ENCODE measurements at regions not wholly inside any gene's neighbourhood (a gene's known extent, or its start where the extent isn't known, plus 50 kb on each side); places are given as distances from the start of the nearest gene placed in this dataset.
"Not testable (repeated sequence)": the region's sequence is repeated elsewhere in the genome, so short reads cannot be mapped to it uniquely, and the experiment has no call there.

DNA sequence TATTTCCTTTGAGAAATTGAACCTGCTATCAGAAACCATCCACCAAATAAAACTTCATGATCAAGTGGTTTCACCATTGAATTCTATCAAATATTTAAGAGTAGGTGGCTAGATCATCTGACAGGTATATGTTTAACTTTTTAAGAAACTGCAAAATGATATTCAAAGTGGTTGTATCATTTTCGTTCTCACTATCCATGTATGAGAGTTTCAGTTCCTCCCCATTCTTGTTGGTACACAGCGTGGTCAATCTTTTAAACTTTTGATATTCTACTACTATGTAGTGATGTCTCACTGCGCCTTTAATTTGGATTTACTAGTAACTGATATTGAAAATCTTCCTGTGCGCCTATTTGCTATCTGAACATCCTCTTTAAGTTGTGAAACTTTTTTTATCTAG lies 163.7 kb downstream of the CYB561 start:
- H3K9me3 ChIP-seq (replicated peaks) = peaks cover 10% of the 10 kb centered on the region
- no peak for DNase-seq
- no peaks in the 10 kb centered on the region for H3K27me3 ChIP-seq
- no peaks in the 10 kb centered on the region; the same call in 1 of the 2 replicates for H3K36me3 ChIP-seq
- H3K4me1 ChIP-seq = no peaks in the 10 kb centered on the region
- no peak overlapping the region for H3K4me3 ChIP-seq
- no peak overlapping the region for H3K27ac ChIP-seq

DNA sequence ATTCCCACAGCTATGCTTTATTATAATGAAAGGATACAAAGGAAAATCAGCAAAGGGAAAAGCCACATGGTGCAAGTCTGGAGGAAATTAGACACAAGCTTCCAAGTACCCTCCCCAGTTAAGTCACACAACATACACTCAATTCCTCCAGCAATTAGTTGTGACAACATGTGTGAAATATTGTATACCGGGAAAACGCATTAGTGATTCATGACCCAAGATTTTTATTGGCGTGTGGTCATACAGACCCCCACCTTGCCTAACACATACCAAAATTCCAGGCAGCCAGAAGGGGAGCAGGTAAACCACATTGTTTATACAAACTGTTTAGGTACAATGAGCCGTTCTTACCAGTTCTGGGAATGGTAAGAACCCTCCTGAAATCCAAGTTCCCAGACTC lies 160.6 kb downstream of the CYB561 start:
- Histone ChIP-seq H3K9me3 (replicated peaks) (peaks cover 10% of the 10 kb centered on the region), H3K27me3 (no peaks in the 10 kb centered on the region), H3K4me1 (no peaks in the 10 kb centered on the region), H3K27ac (no peak overlapping the region), H3K36me3 (no peaks in the 10 kb centered on the region; the same call in 1 of the 2 replicates), H3K4me3 (no peak overlapping the region)
- DNase-seq = no peak

DNA sequence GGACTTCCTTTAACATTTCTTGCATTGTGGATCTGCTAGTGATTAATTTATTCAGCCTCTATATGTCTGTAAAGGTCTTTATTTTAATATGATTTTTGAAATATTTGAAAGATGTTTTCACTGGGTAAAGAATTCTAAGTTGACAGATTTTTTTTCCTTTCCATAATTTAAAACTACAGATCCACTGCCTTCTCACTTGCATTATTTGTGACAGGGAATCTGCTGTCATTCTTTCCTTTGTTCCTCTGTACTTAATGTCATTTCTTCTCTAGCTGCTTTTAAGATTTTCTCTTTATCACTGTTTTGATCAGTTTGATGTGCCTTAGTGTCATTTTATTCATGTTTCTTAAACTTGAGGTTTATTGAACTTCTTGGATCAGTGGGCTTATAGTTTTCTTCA lies 159.9 kb downstream of the CYB561 start:
- no peaks in the 10 kb centered on the region for H3K4me1 ChIP-seq
- no peak overlapping the region for H3K4me3 ChIP-seq
- peaks cover 10% of the 10 kb centered on the region for H3K9me3 ChIP-seq (replicated peaks)
- H3K27me3 ChIP-seq = no peaks in the 10 kb centered on the region
- no peaks in the 10 kb centered on the region; the same call in 1 of the 2 replicates for H3K36me3 ChIP-seq
- DNase-seq = no peak
- no peak overlapping the region for H3K27ac ChIP-seq

DNA sequence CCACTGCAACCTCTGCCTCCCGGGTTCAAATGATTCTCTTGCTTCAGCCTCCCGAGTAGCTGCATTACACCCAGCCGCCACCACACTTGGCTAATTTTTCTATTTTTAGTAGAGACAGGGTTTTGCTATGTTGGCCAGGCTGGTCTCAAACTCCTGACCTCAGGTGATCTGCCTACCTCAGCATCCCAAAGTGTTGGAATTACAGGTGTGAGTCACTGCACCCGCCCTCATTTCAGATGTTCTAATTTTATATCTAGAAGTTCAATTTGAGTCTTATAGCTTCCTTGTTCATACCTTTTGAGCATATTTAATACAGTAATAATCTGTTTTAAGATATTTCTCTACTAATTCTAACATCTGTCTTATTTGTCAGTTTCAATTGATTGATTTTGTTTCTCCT lies 159.1 kb downstream of the CYB561 start:
- H3K4me3 ChIP-seq, H3K4me1 ChIP-seq, H3K27me3 ChIP-seq: not testable (repeated sequence)

DNA sequence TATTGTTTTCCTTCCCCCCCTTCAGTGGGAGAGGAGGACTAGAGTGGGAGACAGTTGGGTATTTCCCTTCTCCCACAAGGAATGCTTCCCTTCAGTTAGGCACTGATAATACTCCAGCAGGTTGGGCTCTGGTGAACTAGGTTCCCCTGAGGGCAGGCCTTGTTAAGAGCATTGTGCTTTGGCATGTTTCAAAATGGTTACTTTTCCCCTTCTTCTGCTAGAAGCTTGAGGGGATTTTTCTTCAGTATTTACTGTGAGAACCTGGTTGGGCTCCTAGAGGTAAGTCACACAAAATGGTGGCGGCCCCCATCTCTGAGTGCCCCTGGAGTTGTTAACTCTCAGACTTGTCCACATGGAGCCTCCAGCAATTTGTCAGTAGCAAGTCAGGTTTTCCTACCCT lies 156.2 kb downstream of the CYB561 start:
- H3K27ac ChIP-seq = no peak overlapping the region
- H3K4me3 ChIP-seq = no peak overlapping the region
- no peaks in the 10 kb centered on the region for H3K4me1 ChIP-seq
- peaks cover 10% of the 10 kb centered on the region for H3K9me3 ChIP-seq (replicated peaks)
- H3K36me3 ChIP-seq = no peaks in the 10 kb centered on the region; the same call in 1 of the 2 replicates
- no peak for DNase-seq
- no peaks in the 10 kb centered on the region for H3K27me3 ChIP-seq

More for the DNA sequence above, 159.1 kb downstream of the CYB561 start:
- H3K27ac ChIP-seq; H3K36me3 ChIP-seq; DNase-seq; H3K9me3 ChIP-seq (replicated peaks): not testable (repeated sequence)

DNA sequence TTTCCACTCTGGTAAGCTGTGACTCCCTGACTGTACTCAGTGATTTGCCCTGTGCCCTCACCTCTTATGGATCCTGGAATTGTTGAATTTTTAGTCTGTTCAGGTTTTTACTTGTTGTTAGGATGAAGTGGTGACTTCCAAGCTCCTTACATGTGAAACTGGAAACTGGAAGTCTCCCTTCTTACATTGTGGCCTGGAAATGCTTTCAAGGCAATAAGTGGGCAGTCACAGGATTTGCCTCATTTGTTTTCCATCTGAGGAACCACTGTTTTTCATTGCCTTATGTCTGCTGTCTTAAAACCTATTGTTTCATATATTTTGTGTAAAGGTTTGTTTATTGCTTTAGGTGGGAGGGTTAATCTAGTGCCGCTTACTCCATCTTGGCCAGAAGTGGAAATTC lies 155.8 kb downstream of the CYB561 start:
- no peak overlapping the region for H3K4me3 ChIP-seq

DNA sequence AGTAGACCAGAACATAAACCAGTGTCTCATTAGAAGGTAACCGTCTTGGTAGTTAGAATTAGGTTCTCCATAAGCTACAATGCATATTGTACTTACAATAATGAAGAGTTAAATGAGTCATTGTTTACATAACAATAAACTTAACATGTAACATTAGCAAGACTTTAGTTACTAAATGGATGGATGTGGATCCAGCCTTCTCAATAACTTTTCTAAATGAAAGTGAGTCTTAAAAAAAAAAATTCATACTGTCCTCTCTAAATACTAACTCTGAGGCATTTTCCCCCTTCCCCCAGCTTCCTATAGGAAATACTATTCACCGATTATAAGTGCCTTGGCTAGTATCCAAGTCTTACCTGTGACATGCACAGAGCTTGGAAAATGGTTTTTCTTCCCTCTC lies 155.3 kb downstream of the CYB561 start:
- DNase-seq = no peak
- Histone ChIP-seq H3K4me1 (no peaks in the 10 kb centered on the region), H3K27me3 (no peaks in the 10 kb centered on the region), H3K36me3 (no peaks in the 10 kb centered on the region; the same call in 1 of the 2 replicates), H3K27ac (no peak overlapping the region), H3K9me3 (replicated peaks) (peaks cover 9% of the 10 kb centered on the region), H3K4me3 (no peak overlapping the region)

More for the DNA sequence above, 155.8 kb downstream of the CYB561 start:
- H3K9me3 ChIP-seq (replicated peaks) = peaks cover 10% of the 10 kb centered on the region
- H3K27ac ChIP-seq = no peak overlapping the region
- no peak for DNase-seq
- H3K27me3 ChIP-seq = no peaks in the 10 kb centered on the region
- H3K4me1 ChIP-seq = no peaks in the 10 kb centered on the region
- no peaks in the 10 kb centered on the region; the same call in 1 of the 2 replicates for H3K36me3 ChIP-seq

DNA sequence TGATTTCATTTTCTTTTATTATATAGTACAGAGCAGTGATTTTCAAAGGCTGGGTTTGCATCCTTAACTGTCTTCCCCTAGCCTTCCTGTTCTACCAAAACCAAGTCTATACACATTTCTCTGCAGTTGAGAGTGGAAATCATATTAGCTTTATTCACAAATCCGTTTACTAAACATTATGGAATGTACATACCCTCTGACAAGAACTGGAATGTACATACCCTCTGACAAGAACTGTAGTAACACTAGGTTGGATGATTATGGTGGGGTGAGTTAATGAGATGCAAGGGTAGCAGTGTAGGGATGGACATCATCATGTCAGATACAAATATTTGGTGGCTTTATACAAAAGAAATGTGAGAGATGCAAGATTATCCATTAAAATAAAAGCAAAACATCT lies 154.8 kb downstream of the CYB561 start:
- no peak overlapping the region for H3K4me3 ChIP-seq
- H3K9me3 ChIP-seq (replicated peaks) = peaks cover 4% of the 10 kb centered on the region
- no peak for DNase-seq
- no peaks in the 10 kb centered on the region for H3K4me1 ChIP-seq
- H3K27ac ChIP-seq = no peak overlapping the region
- no peaks in the 10 kb centered on the region for H3K27me3 ChIP-seq
- H3K36me3 ChIP-seq = no peaks in the 10 kb centered on the region

DNA sequence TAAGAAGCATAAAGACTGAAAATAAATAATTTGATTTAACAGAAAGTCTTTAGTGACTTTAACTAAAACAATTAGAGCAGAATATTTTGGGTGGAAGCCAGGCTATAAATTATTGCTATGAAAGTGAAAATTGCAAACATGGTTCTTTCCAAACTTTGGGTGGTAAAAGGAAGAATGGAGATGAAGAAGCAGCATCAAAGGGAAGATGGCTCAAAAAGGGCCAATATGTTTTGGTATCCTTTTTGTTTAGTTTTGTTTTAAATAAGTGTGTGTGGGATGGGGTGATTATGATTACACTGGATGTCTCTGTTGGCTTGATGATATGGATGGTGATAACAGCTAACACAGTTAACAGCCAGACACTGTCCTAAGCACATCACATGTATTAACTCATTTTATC lies 153.7 kb downstream of the CYB561 start:
- H3K4me1 ChIP-seq = no peaks in the 10 kb centered on the region
- no peaks in the 10 kb centered on the region for H3K27me3 ChIP-seq
- no peak overlapping the region for H3K27ac ChIP-seq
- DNase-seq = no peak
- H3K36me3 ChIP-seq = no peaks in the 10 kb centered on the region
- H3K9me3 ChIP-seq (replicated peaks) = no peaks in the 10 kb centered on the region; the same call in none of the 2 replicates
- no peak overlapping the region for H3K4me3 ChIP-seq

DNA sequence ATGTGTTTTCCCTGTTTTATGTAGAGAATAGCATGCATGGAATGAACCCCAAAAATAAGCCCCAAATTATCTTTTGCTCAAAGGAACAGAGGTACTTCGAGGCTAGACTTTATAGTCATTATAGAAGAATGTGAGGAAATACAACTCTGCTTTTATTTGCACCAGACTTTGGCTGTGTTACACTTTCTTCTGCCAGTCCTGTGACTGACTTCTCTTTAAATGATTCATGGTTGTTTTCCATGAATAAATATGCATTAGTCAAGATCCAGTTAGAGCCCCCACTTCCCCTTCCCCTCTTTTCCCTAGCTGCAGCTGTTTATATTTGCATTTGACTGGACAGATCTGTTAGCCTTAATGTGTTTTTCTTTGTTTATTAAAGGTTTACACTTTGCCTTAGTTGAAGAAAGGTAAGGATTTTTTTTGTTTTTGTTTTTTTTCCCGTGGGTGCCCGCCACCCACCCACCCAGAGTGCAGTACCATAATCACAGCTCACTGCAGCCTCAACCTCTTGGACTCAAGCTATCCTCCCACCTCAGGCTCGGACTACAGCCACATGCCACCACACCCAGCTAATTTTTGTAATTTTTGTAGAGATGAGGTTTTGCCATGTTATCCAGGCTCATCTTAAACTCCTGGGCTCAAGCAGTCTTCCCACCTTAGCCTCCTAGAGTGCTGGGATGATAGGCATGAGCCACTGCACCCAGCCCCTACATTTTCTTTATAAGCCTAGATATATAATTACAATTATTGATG lies 152.6 kb downstream of the CYB561 start:
- no peaks in the 10 kb centered on the region for H3K27me3 ChIP-seq
- H3K4me1 ChIP-seq = no peaks in the 10 kb centered on the region
- no peak overlapping the region for H3K27ac ChIP-seq
- DNase-seq = no peak
- no peaks in the 10 kb centered on the region; the same call in none of the 2 replicates for H3K9me3 ChIP-seq (replicated peaks)
- no peaks in the 10 kb centered on the region for H3K36me3 ChIP-seq
- H3K4me3 ChIP-seq = no peak overlapping the region

DNA sequence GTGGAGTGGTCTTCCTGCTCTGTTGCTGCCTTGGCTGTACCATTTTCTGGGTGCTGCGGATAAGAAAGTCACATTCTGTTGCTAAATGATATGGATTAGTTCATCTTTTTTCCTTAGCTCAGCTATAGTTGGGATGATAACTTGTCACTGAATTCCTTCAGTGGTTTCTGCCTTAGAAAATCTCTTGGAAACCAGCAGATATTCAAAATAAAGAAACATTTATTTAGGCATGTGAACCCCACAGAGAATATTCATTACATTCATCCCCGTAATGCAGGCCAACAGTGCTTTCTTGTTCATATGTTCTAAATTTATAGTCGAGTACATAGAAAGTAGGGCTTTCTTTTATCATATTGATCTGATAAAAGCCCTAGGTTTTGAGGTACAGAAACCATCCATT lies 151.3 kb downstream of the CYB561 start:
- Histone ChIP-seq H3K36me3 (no peaks in the 10 kb centered on the region), H3K4me3 (no peak overlapping the region), H3K27ac (no peak overlapping the region), H3K9me3 (replicated peaks) (no peaks in the 10 kb centered on the region; the same call in none of the 2 replicates), H3K4me1 (no peaks in the 10 kb centered on the region), H3K27me3 (no peaks in the 10 kb centered on the region)
- no peak for DNase-seq

DNA sequence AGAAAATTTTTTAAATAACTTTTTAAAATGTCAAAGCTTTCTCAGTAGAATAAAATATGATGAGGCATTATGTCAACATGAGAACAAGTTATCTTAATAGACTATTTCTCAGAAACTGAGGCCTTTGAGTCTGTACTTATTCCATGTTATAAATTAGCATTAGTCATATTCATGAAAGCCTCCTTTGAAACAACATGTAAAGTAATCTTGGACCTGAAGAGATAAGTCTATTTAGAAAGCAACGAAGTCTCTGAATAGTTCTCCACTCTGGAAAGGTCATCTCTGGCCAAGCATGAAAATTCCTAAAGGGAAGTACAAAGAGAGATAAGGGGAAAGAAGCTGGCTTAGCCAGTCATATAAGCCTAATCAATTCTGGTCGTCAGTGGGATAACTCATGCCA lies 150.8 kb downstream of the CYB561 start:
- H3K36me3 ChIP-seq = no peaks in the 10 kb centered on the region
- no peaks in the 10 kb centered on the region for H3K4me1 ChIP-seq
- H3K27me3 ChIP-seq = no peaks in the 10 kb centered on the region
- H3K4me3 ChIP-seq = no peak overlapping the region
- H3K9me3 ChIP-seq (replicated peaks) = no peaks in the 10 kb centered on the region; the same call in none of the 2 replicates
- no peak overlapping the region for H3K27ac ChIP-seq
- DNase-seq = no peak

DNA sequence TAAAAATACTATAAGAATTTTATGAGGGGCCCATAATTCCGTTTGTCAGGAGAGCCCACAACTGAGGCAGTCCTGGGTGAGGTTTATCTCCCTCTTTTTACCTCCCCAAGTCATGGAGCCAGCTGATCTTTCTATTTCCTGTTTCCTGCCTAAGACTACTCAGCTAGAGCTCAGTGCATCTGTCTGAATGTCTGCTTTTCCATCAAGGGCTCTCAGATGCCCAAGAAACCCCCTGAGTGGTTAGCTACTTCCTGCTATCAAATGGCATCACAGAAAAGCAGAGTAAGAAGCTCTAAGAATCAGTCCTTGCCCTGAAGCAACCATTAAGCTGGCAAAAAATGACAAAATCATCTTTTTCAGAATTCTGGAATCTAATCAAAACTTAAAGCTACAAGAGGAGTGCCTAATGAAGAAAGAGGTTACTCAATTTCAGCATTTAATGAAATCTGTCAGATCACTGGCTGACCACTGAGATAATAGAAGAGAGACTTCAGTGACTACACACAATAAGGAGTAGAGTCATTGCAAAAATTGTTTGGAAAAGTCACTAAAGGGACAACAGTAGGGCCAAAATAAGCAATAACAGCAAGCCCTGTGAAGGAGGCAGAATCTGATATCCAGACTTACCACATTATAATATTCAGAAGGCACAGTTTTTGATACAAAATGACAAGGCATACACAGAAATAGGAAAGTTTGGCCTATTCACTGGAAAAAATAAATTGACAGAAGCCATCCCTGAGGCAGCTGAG lies 150.1 kb downstream of the CYB561 start:
- H3K4me1 ChIP-seq = no peaks in the 10 kb centered on the region
- no peaks in the 10 kb centered on the region for H3K27me3 ChIP-seq
- no peak overlapping the region for H3K4me3 ChIP-seq
- no peaks in the 10 kb centered on the region; the same call in none of the 2 replicates for H3K9me3 ChIP-seq (replicated peaks)
- no peak overlapping the region for H3K27ac ChIP-seq
- H3K36me3 ChIP-seq = no peaks in the 10 kb centered on the region
- DNase-seq = no peak

DNA sequence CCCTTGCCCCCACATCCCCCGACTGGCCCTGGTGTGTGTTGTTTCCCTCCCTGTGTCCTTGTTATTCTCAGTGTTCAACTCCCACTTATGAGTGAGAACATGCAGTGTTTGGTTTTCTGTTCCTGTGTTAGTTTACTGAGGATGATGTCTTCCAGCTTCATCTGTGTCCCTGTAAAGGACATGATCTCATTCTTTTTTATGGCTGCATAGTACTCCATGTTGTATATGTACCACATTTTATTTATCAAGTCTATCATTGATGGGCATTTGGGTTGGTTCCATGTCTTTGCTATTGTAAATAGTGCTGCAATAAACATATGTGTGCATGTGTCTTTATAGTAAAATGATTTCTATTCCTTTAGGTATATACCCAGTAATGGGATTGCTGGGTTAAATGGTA lies 147.2 kb downstream of the CYB561 start:
- not testable (repeated sequence) for H3K9me3 ChIP-seq (replicated peaks); H3K27me3 ChIP-seq; DNase-seq; H3K4me3 ChIP-seq; H3K36me3 ChIP-seq; H3K4me1 ChIP-seq; H3K27ac ChIP-seq

DNA sequence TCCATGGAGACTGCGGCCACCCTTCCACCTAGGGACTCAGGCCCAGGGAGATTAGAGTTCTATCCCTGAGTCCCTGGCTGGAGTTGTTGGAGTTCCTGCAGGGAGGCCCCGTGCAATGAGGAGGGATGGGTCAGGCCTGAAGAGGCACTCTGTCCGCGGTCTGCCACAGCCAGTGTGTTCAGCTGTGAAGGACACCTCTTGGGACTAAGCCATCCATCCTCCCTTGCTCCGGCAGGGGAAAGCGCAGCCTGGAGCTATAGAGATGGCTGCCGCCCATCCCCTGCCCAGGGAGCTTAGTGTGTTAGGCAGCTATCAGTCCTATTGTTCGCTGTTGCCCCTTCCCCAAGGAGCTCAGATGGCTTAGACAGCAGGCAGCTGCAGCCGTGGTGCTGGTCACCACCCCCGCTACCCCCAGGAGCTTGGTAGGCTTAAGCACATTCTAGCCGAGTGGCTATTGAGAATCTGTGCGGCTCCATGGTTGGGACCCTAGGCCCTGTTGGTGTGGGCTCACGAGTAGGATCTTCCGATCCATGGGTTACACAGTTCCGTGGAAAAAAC lies 141.3 kb downstream of the CYB561 start:
- Histone ChIP-seq H3K27ac (no peak overlapping the region), H3K27me3 (no peaks in the 10 kb centered on the region), H3K4me1 (no peaks in the 10 kb centered on the region), H3K36me3 (no peaks in the 10 kb centered on the region), H3K9me3 (replicated peaks) (no peaks in the 10 kb centered on the region; the same call in 1 of the 2 replicates), H3K4me3 (no peak overlapping the region)
- no peak for DNase-seq
